IMR-90 (cell line): ENCODE measurements at regions not wholly inside any gene's neighbourhood (a gene's known extent, or its start where the extent isn't known, plus 50 kb on each side); places are given as distances from the start of the nearest gene placed in this dataset.

Source experiments
- ATAC-seq: fragments of 200-7000 bp; cut with Tn5 transposase; 2 replicates; pipeline ENCODE4 v1.9.1; 2020; ENCODE audit warnings: low read depth, mild to moderate bottlenecking, moderate library complexity
- BruUV-seq: library from RNA; stranded (reverse); fragments of 400-500 nt; replicated peaks from 2 replicates; lab custom pipeline; 2021; lab: Mats Ljungman, UMichigan
- CTCF ChIA-PET: fragments of 300-600 bp; formaldehyde crosslinking; extraction: SDS; loops from one replicate; lab custom pipeline; 2021; ENCODE audit warnings: antibody characterized with exemption; lab: Yijun Ruan, JAX
- POLR2A ChIA-PET: fragments of 300-600 bp; sonication (Branson Sonifier 250); formaldehyde crosslinking; loops from one replicate; lab custom pipeline; 2022; ENCODE audit warnings: antibody characterized with exemption; ENCODE audit not compliant: unreplicated experiment; lab: Charles Lee
- DNase-seq: peaks from one replicate; pipeline ENCODE4 v3.0.0; 2013
- H2AFZ ChIP-seq: replicated peaks from 2 replicates; pipeline ENCODE3; 2013; ENCODE audit warnings: low read length, mild to moderate bottlenecking; ENCODE audit not compliant: poor library complexity
- H2AK5ac ChIP-seq: 2 replicates; pipeline ENCODE4 v1.6.1; 2013; ENCODE audit warnings: low read depth, low read length, inconsistent platforms
- H2AK9ac ChIP-seq: replicated peaks from 2 replicates; pipeline ENCODE3; 2013; ENCODE audit warnings: mild to moderate bottlenecking, low read depth, low read length, moderate library complexity; ENCODE audit not compliant: poor library complexity
- H2BK120ac ChIP-seq: 2 replicates; pipeline ENCODE4 v1.6.1; 2013; ENCODE audit warnings: low read depth, low read length, inconsistent platforms
- H2BK15ac ChIP-seq: 3 replicates; pipeline ENCODE4 v1.6.1; 2013; ENCODE audit warnings: low read depth, low read length, inconsistent platforms
- H2BK20ac ChIP-seq: 2 replicates; pipeline ENCODE4 v1.6.1; 2013; ENCODE audit warnings: low read depth, mild to moderate bottlenecking, inconsistent platforms, low read length, moderate library complexity
- H2BK5ac ChIP-seq: 2 replicates; pipeline ENCODE4 v1.6.1; 2013; ENCODE audit warnings: mild to moderate bottlenecking, low read depth, low read length, inconsistent platforms; ENCODE audit not compliant: poor library complexity, severe bottlenecking
- H3K14ac ChIP-seq: replicated peaks from 2 replicates; pipeline ENCODE4 v1.6.1; 2013; ENCODE audit warnings: low read depth, low read length, inconsistent platforms
- H3K18ac ChIP-seq: 2 replicates; pipeline ENCODE4 v1.6.1; 2013; ENCODE audit warnings: low read depth, low read length, control low read depth
- H3K23ac ChIP-seq: 2 replicates; pipeline ENCODE4 v1.6.1; 2013; ENCODE audit warnings: low read depth, low read length, inconsistent platforms
- H3K27ac ChIP-seq: 2 replicates; pipeline ENCODE4 v1.5.1; 2013; ENCODE audit warnings: mild to moderate bottlenecking, control low read depth, low read length; ENCODE audit not compliant: insufficient read depth
- H3K27me3 ChIP-seq: 2 replicates; pipeline ENCODE4 v1.6.1; 2013; ENCODE audit warnings: low read length; ENCODE audit not compliant: control insufficient read depth, insufficient read depth
- H3K36me3 ChIP-seq: 2 replicates; pipeline ENCODE4 v1.6.1; 2013; ENCODE audit warnings: low read length, mixed read lengths; ENCODE audit not compliant: control insufficient read depth, insufficient read depth
- H3K4ac ChIP-seq: 2 replicates; pipeline ENCODE4 v1.6.1; 2013; ENCODE audit warnings: low read depth, low read length, inconsistent platforms
- H3K4me1 ChIP-seq: 2 replicates; pipeline ENCODE4 v1.6.1; 2013; ENCODE audit warnings: low read length, mixed read lengths; ENCODE audit not compliant: control insufficient read depth, insufficient read depth
- H3K4me2 ChIP-seq: 2 replicates; pipeline ENCODE4 v1.6.1; 2013; ENCODE audit warnings: low read depth, mild to moderate bottlenecking, control low read depth, low read length, moderate library complexity
- H3K4me3 ChIP-seq: 2 replicates; pipeline ENCODE4 v1.5.1; 2013; ENCODE audit warnings: low read depth, mild to moderate bottlenecking, control low read depth, low read length, moderate library complexity; ENCODE audit not compliant: insufficient read depth
- H3K56ac ChIP-seq: 2 replicates; pipeline ENCODE4 v1.6.1; 2013; ENCODE audit warnings: low read length, inconsistent platforms; ENCODE audit not compliant: insufficient read depth; ENCODE audit errors: extremely low read depth
- H3K79me1 ChIP-seq, 2 experiments: 2 replicates each; pipeline ENCODE4 v1.6.1; 2013; ENCODE audit warnings: low read length in 2 of 2, inconsistent platforms in 1 of 2, low read depth in 1 of 2
- H3K9ac ChIP-seq: 2 replicates; pipeline ENCODE4 v1.6.1; 2013; ENCODE audit warnings: low read depth, low read length, control low read depth
- H3K9me1 ChIP-seq: 2 replicates; pipeline ENCODE4 v1.6.1; 2013; ENCODE audit warnings: low read length, inconsistent platforms; ENCODE audit not compliant: insufficient read depth
- H3K9me3 ChIP-seq: 2 replicates; pipeline ENCODE4 v1.6.1; 2013; ENCODE audit warnings: low read length; ENCODE audit not compliant: control insufficient read depth, insufficient read depth
- H4K20me1 ChIP-seq: 2 replicates; pipeline ENCODE4 v1.6.1; 2013; ENCODE audit warnings: low read length, inconsistent platforms; ENCODE audit not compliant: insufficient read depth
- H4K5ac ChIP-seq: 2 replicates; pipeline ENCODE4 v1.6.1; 2013; ENCODE audit warnings: mild to moderate bottlenecking, low read depth, low read length, control low read depth
- H4K8ac ChIP-seq, 2 experiments: 2 replicates each; pipeline ENCODE4 v1.6.1; 2013; ENCODE audit warnings: low read depth in 2 of 2, low read length in 2 of 2, control low read depth in 1 of 2, inconsistent platforms in 1 of 2
- H4K91ac ChIP-seq: 2 replicates; pipeline ENCODE4 v1.6.1; 2013; ENCODE audit warnings: low read depth, low read length, inconsistent platforms; ENCODE audit not compliant: insufficient read depth
- BHLHE40 ChIP-seq: fragments of 150-350 bp; IDR thresholded peaks from 2 replicates; pipeline ENCODE4 v1.6.1; 2016; ENCODE audit warnings: mild to moderate bottlenecking, low read depth, low read length
- CEBPB ChIP-seq: IDR thresholded peaks from 2 replicates; pipeline ENCODE4 v1.6.1; 2012; ENCODE audit warnings: low read depth, low read length, improper control_type of control experiment
- CHD1 ChIP-seq: IDR thresholded peaks from 2 replicates; pipeline ENCODE4 v1.6.1; 2012; ENCODE audit warnings: low read depth, low read length, improper control_type of control experiment
- CTCF ChIP-seq: conservative IDR thresholded peaks from 2 replicates; pipeline ENCODE4 v1.5.1; 2012; ENCODE audit warnings: mild to moderate bottlenecking, low read depth, low read length, improper control_type of control experiment
- FOS ChIP-seq: fragments of 150-350 bp; IDR thresholded peaks from 2 replicates; pipeline ENCODE4 v1.6.1; 2016; ENCODE audit warnings: low read depth, low read length
- MAFK ChIP-seq: IDR thresholded peaks from 2 replicates; pipeline ENCODE4 v1.6.1; 2012; ENCODE audit warnings: low read depth, low read length, improper control_type of control experiment
- MAZ ChIP-seq: IDR thresholded peaks from 2 replicates; pipeline ENCODE4 v1.6.1; 2012; ENCODE audit warnings: low read depth, mild to moderate bottlenecking, low read length, improper control_type of control experiment, moderate library complexity, borderline replicate concordance
- MXI1 ChIP-seq: IDR thresholded peaks from 2 replicates; pipeline ENCODE4 v1.6.1; 2012; ENCODE audit warnings: low read depth, mild to moderate bottlenecking, low read length, moderate library complexity, borderline replicate concordance
- NFE2L2 ChIP-seq: fragments of 150-350 bp; IDR thresholded peaks from 2 replicates; pipeline ENCODE4 v1.6.1; 2016; ENCODE audit warnings: low read depth, mild to moderate bottlenecking, low read length
- POLR2A ChIP-seq: IDR thresholded peaks from 2 replicates; pipeline ENCODE4 v1.6.1; 2012; ENCODE audit warnings: mild to moderate bottlenecking, low read depth, low read length
- RAD21 ChIP-seq: IDR thresholded peaks from 2 replicates; pipeline ENCODE4 v1.6.1; 2012; ENCODE audit warnings: low read length, improper control_type of control experiment
- RCOR1 ChIP-seq: IDR thresholded peaks from 2 replicates; pipeline ENCODE4 v1.6.1; 2012; ENCODE audit warnings: mild to moderate bottlenecking, low read length, improper control_type of control experiment; ENCODE audit not compliant: insufficient replicate concordance
- RFX5 ChIP-seq: IDR thresholded peaks from 2 replicates; pipeline ENCODE4 v1.8.0; 2012; ENCODE audit warnings: low read depth, mild to moderate bottlenecking, low read length, moderate library complexity
- SMC3 ChIP-seq: fragments of 150-350 bp; IDR thresholded peaks from 2 replicates; pipeline ENCODE4 v1.6.1; 2016; ENCODE audit warnings: low read depth, mild to moderate bottlenecking, antibody characterized with exemption, low read length, moderate library complexity
- WGBS, 2 experiments: methylation state at CpG; one replicate each; pipeline versions ENCODE4 v1.1.5 to v1.1.7; 2013; ENCODE audit warnings: missing lambda C conversion rate in 2 of 2; ENCODE audit not compliant: insufficient read length in 1 of 2; ENCODE audit errors: extremely low coverage in 2 of 2; 5-methylcytosine and 5-hydroxymethylcytosine counted together
- dilution Hi-C: fragments of 300-500 bp; cut with HindIII; formaldehyde crosslinking; loops from one replicate; pipeline ENCODE4 v1.14.3; 2018; ENCODE audit warnings: low sequenced_read_pairs; ENCODE audit not compliant: unreplicated experiment
- in situ Hi-C: fragments of 300-500 bp; cut with MboI; formaldehyde crosslinking; loops from 3 replicates; pipeline ENCODE4 v1.14.3; 2019; ENCODE audit warnings: low sequenced_read_pairs, inconsistent platforms, mixed read lengths
- intact Hi-C: fragments of 100-400 bp; cut with micrococcal nuclease; formaldehyde crosslinking; loops from 2 replicates; pipeline ENCODE4 v1.10.0; 2022
- TF ChIP-seq, protein P1 (sequence below): fragments of 150-350 bp; IDR thresholded peaks from 2 replicates; pipeline ENCODE4 v1.6.1; 2017; ENCODE audit warnings: mild to moderate bottlenecking, antibody characterized with exemption, low read length, low read depth
- TF ChIP-seq, protein P2 (sequence below): fragments of 150-350 bp; IDR thresholded peaks from 2 replicates; pipeline ENCODE4 v1.6.1; 2016; ENCODE audit warnings: low read depth, mild to moderate bottlenecking, low read length, moderate library complexity, borderline replicate concordance

DNA sequence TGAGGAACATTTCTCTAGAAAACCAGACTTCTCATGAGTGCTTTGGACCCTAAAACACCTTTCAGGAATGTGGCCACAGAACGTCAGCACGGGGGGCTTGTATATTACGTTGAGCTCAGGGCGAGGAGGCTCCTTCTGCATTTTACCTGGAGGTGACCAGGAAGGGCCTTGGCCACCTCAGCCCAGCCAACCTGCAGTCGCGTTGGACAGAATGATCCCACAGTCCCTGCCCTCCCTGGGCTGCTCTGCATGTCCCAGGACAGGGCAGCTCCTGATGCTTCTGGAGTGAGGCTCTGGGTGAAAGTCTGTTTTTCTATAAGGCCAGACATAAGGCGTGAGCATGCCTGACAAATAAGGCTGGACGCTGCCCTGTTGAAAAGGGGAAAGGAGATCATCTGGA, 121.9 kb downstream of the NDUFA10 start:
- Histone ChIP-seq H2AFZ (no peak overlapping the region), H3K27ac (no peak overlapping the region), H3K36me3 (no peaks in the 10 kb centered on the region), H3K4me1 (no peaks in the 10 kb centered on the region), H2AK5ac (no peak overlapping the region), H3K4me2 (no peak overlapping the region), H3K23ac (no peak overlapping the region), H3K9me1 (no peaks in the 10 kb centered on the region), H3K56ac (no peak overlapping the region), H2BK20ac (no peak overlapping the region), H2AK9ac (no peak overlapping the region), H2BK5ac (no peak overlapping the region), H2BK15ac (no peak overlapping the region), H4K91ac (no peak overlapping the region), H3K4ac (no peak overlapping the region), H3K18ac (no peak overlapping the region), H3K14ac (no peak overlapping the region), H3K9ac (no peak overlapping the region), H4K8ac (no peak overlapping the region), H3K9me3 (0 out of 2 replicates have a peak, but pooled peaks cover 2% of the 10 kb centered on the region), H4K5ac (no peak overlapping the region), H3K27me3 (no peaks in the 10 kb centered on the region), H3K4me3 (no peak overlapping the region), H3K79me1 (no peaks in the 10 kb centered on the region), H4K20me1 (no peaks in the 10 kb centered on the region), H2BK120ac (no peak overlapping the region)
- ChIA-PET CTCF (no interaction called here), POLR2A (no interaction called here)
- ATAC-seq, result no peak
- TF ChIP-seq RCOR1 (no peak), MAFK (no peak), RAD21 (no peak), BHLHE40 (no peak), POLR2A (no peak), CTCF (no peak), SMC3 (no peak), RFX5 (no peak), MAZ (no peak), MXI1 (no peak), CEBPB (no peak), NFE2L2 (no peak), CHD1 (no peak), FOS (no peak)
- TF ChIP-seq, protein P1, sequence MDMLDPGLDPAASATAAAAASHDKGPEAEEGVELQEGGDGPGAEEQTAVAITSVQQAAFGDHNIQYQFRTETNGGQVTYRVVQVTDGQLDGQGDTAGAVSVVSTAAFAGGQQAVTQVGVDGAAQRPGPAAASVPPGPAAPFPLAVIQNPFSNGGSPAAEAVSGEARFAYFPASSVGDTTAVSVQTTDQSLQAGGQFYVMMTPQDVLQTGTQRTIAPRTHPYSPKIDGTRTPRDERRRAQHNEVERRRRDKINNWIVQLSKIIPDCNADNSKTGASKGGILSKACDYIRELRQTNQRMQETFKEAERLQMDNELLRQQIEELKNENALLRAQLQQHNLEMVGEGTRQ, result no peak
- TF ChIP-seq, protein P2, sequence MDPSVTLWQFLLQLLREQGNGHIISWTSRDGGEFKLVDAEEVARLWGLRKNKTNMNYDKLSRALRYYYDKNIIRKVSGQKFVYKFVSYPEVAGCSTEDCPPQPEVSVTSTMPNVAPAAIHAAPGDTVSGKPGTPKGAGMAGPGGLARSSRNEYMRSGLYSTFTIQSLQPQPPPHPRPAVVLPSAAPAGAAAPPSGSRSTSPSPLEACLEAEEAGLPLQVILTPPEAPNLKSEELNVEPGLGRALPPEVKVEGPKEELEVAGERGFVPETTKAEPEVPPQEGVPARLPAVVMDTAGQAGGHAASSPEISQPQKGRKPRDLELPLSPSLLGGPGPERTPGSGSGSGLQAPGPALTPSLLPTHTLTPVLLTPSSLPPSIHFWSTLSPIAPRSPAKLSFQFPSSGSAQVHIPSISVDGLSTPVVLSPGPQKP, result no peak
- dilution Hi-C loops, result no loop called here
- in situ Hi-C loops, result no loop called here
- 63% methylated on average over 4 of the region's 8 CpGs; no CpG with 5 or more reads in 1 of the 2 experiments for WGBS, 2 experiments
- no peak for DNase-seq
- no TSS peak for BruUV-seq
- intact Hi-C loops, result no loop called here
